ENCODE measurements at regions not wholly inside any gene's neighbourhood (a gene's known extent, or its start where the extent isn't known, plus 50 kb on each side); places are given as distances from the start of the nearest gene placed in this dataset.

GRCh38 chr10:111745982-111746381 lies 437.6 kb downstream of the GPAM start:
- no peaks in the 10 kb centered on the region for H3K27me3 ChIP-seq (ENCODE audit: low read depth, low read length)
- H3K9me3 ChIP-seq (ENCODE audit: control insufficient read depth in 1 of 2, low read length in 2 of 2) = no peaks in the 10 kb centered on the region
- H3K4me3 ChIP-seq (ENCODE audit: low read depth in 1 of 2, low read length in 2 of 2) = no peak overlapping the region

GRCh38 chr10:111747751-111748150 lies 435.8 kb downstream of the GPAM start:
- H3K27me3 ChIP-seq (ENCODE audit: low read depth, low read length) = no peaks in the 10 kb centered on the region
- no peaks in the 10 kb centered on the region for H3K9me3 ChIP-seq (ENCODE audit: control insufficient read depth in 1 of 2, low read length in 2 of 2)
- no peaks in the 10 kb centered on the region for H3K36me3 ChIP-seq (ENCODE audit: control insufficient read depth in 1 of 2, insufficient read depth in 2 of 2, low read length in 2 of 2)
- no peak overlapping the region for H3K27ac ChIP-seq (ENCODE audit: low read length)
- H3K4me1 ChIP-seq (ENCODE audit: control insufficient read depth in 1 of 2, insufficient read depth in 2 of 2, low read length in 2 of 2) = no peaks in the 10 kb centered on the region
- no peak overlapping the region for H3K4me3 ChIP-seq (ENCODE audit: low read depth in 1 of 2, low read length in 2 of 2)

More at GRCh38 chr10:111745982-111746381, 437.6 kb downstream of the GPAM start:
- H3K4me1 ChIP-seq (ENCODE audit: control insufficient read depth in 1 of 2, insufficient read depth in 2 of 2, low read length in 2 of 2) = no peaks in the 10 kb centered on the region
- no peaks in the 10 kb centered on the region for H3K36me3 ChIP-seq (ENCODE audit: control insufficient read depth in 1 of 2, insufficient read depth in 2 of 2, low read length in 2 of 2)
- H3K27ac ChIP-seq (ENCODE audit: low read length) = no peak overlapping the region

- Histone ChIP-seq H3K27me3 (ENCODE audit: low read depth, low read length) (no peaks in the 10 kb centered on the region), H3K9me3 (ENCODE audit: control insufficient read depth in 1 of 2, low read length in 2 of 2) (no peaks in the 10 kb centered on the region), H3K27ac (ENCODE audit: low read length) (no peak overlapping the region), H3K4me1 (ENCODE audit: control insufficient read depth in 1 of 2, insufficient read depth in 2 of 2, low read length in 2 of 2) (no peaks in the 10 kb centered on the region), H3K36me3 (ENCODE audit: control insufficient read depth in 1 of 2, insufficient read depth in 2 of 2, low read length in 2 of 2) (no peaks in the 10 kb centered on the region), H3K4me3 (ENCODE audit: low read depth in 1 of 2, low read length in 2 of 2) (no peak overlapping the region)
These were observed 435.4 kb downstream of the GPAM start for GRCh38 chr10:111748184-111748583.

- H3K36me3 ChIP-seq (ENCODE audit: control insufficient read depth in 1 of 2, insufficient read depth in 2 of 2, low read length in 2 of 2) = no peaks in the 10 kb centered on the region
- no peaks in the 10 kb centered on the region for H3K9me3 ChIP-seq (ENCODE audit: control insufficient read depth in 1 of 2, low read length in 2 of 2)
- no peak overlapping the region for H3K27ac ChIP-seq (ENCODE audit: low read length)
- H3K4me1 ChIP-seq (ENCODE audit: control insufficient read depth in 1 of 2, insufficient read depth in 2 of 2, low read length in 2 of 2) = no peaks in the 10 kb centered on the region
- H3K27me3 ChIP-seq (ENCODE audit: low read depth, low read length) = no peaks in the 10 kb centered on the region
- H3K4me3 ChIP-seq (ENCODE audit: low read depth in 1 of 2, low read length in 2 of 2) = no peak overlapping the region
These were observed 433.3 kb downstream of the GPAM start for GRCh38 chr10:111750165-111750849.

- H3K4me1 ChIP-seq (ENCODE audit: control insufficient read depth in 1 of 2, insufficient read depth in 2 of 2, low read length in 2 of 2) = no peaks in the 10 kb centered on the region
- no peaks in the 10 kb centered on the region for H3K9me3 ChIP-seq (ENCODE audit: control insufficient read depth in 1 of 2, low read length in 2 of 2)
- no peak overlapping the region for H3K27ac ChIP-seq (ENCODE audit: low read length)
- H3K27me3 ChIP-seq (ENCODE audit: low read depth, low read length) = no peaks in the 10 kb centered on the region
- no peaks in the 10 kb centered on the region for H3K36me3 ChIP-seq (ENCODE audit: control insufficient read depth in 1 of 2, insufficient read depth in 2 of 2, low read length in 2 of 2)
- H3K4me3 ChIP-seq (ENCODE audit: low read depth in 1 of 2, low read length in 2 of 2) = no peak overlapping the region
These were observed 427.1 kb downstream of the GPAM start for GRCh38 chr10:111756217-111757061.

- Histone ChIP-seq H3K27me3 (ENCODE audit: low read depth, low read length) (no peaks in the 10 kb centered on the region), H3K9me3 (ENCODE audit: control insufficient read depth in 1 of 2, low read length in 2 of 2) (no peaks in the 10 kb centered on the region), H3K27ac (ENCODE audit: low read length) (no peak overlapping the region), H3K4me1 (ENCODE audit: control insufficient read depth in 1 of 2, insufficient read depth in 2 of 2, low read length in 2 of 2) (no peaks in the 10 kb centered on the region), H3K4me3 (ENCODE audit: low read depth in 1 of 2, low read length in 2 of 2) (no peak overlapping the region), H3K36me3 (ENCODE audit: control insufficient read depth in 1 of 2, insufficient read depth in 2 of 2, low read length in 2 of 2) (no peaks in the 10 kb centered on the region)
These were observed 425.0 kb downstream of the GPAM start for GRCh38 chr10:111758593-111758992.

- no peaks in the 10 kb centered on the region for H3K4me1 ChIP-seq (ENCODE audit: control insufficient read depth in 1 of 2, insufficient read depth in 2 of 2, low read length in 2 of 2)
- H3K4me3 ChIP-seq (ENCODE audit: low read depth in 1 of 2, low read length in 2 of 2) = no peak overlapping the region
- no peak overlapping the region for H3K27ac ChIP-seq (ENCODE audit: low read length)
- H3K27me3 ChIP-seq (ENCODE audit: low read depth, low read length) = no peaks in the 10 kb centered on the region
- no peaks in the 10 kb centered on the region for H3K36me3 ChIP-seq (ENCODE audit: control insufficient read depth in 1 of 2, insufficient read depth in 2 of 2, low read length in 2 of 2)
- no peaks in the 10 kb centered on the region for H3K9me3 ChIP-seq (ENCODE audit: control insufficient read depth in 1 of 2, low read length in 2 of 2)
These were observed 421.5 kb downstream of the GPAM start for GRCh38 chr10:111762114-111762513.

- no peak overlapping the region for H3K27ac ChIP-seq (ENCODE audit: low read length)
- H3K4me3 ChIP-seq (ENCODE audit: low read depth in 1 of 2, low read length in 2 of 2) = no peak overlapping the region
- H3K36me3 ChIP-seq (ENCODE audit: control insufficient read depth in 1 of 2, insufficient read depth in 2 of 2, low read length in 2 of 2) = no peaks in the 10 kb centered on the region
- no peaks in the 10 kb centered on the region for H3K27me3 ChIP-seq (ENCODE audit: low read depth, low read length)
- no peaks in the 10 kb centered on the region for H3K9me3 ChIP-seq (ENCODE audit: control insufficient read depth in 1 of 2, low read length in 2 of 2)
- no peaks in the 10 kb centered on the region for H3K4me1 ChIP-seq (ENCODE audit: control insufficient read depth in 1 of 2, insufficient read depth in 2 of 2, low read length in 2 of 2)
These were observed 418.3 kb downstream of the GPAM start for GRCh38 chr10:111765216-111765615.

GRCh38 chr10:111766464-111766863 lies 417.1 kb downstream of the GPAM start:
- no peaks in the 10 kb centered on the region for H3K9me3 ChIP-seq (ENCODE audit: control insufficient read depth in 1 of 2, low read length in 2 of 2)
- H3K27ac ChIP-seq (ENCODE audit: low read length) = no peak overlapping the region
- no peaks in the 10 kb centered on the region for H3K36me3 ChIP-seq (ENCODE audit: control insufficient read depth in 1 of 2, insufficient read depth in 2 of 2, low read length in 2 of 2)
- no peaks in the 10 kb centered on the region for H3K4me1 ChIP-seq (ENCODE audit: control insufficient read depth in 1 of 2, insufficient read depth in 2 of 2, low read length in 2 of 2)
- no peak overlapping the region for H3K4me3 ChIP-seq (ENCODE audit: low read depth in 1 of 2, low read length in 2 of 2)
- no peaks in the 10 kb centered on the region for H3K27me3 ChIP-seq (ENCODE audit: low read depth, low read length)

GRCh38 chr10:111767661-111768060 lies 415.9 kb downstream of the GPAM start:
- Histone ChIP-seq H3K27ac (ENCODE audit: low read length) (no peak overlapping the region), H3K9me3 (ENCODE audit: control insufficient read depth in 1 of 2, low read length in 2 of 2) (no peaks in the 10 kb centered on the region), H3K27me3 (ENCODE audit: low read depth, low read length) (no peaks in the 10 kb centered on the region), H3K4me1 (ENCODE audit: control insufficient read depth in 1 of 2, insufficient read depth in 2 of 2, low read length in 2 of 2) (no peaks in the 10 kb centered on the region), H3K4me3 (ENCODE audit: low read depth in 1 of 2, low read length in 2 of 2) (no peak overlapping the region), H3K36me3 (ENCODE audit: control insufficient read depth in 1 of 2, insufficient read depth in 2 of 2, low read length in 2 of 2) (no peaks in the 10 kb centered on the region)

GRCh38 chr10:111773950-111774349 lies 409.6 kb downstream of the GPAM start:
- Histone ChIP-seq H3K9me3 (ENCODE audit: control insufficient read depth in 1 of 2, low read length in 2 of 2) (no peaks in the 10 kb centered on the region), H3K4me3 (ENCODE audit: low read depth in 1 of 2, low read length in 2 of 2) (no peak overlapping the region), H3K4me1 (ENCODE audit: control insufficient read depth in 1 of 2, insufficient read depth in 2 of 2, low read length in 2 of 2) (no peaks in the 10 kb centered on the region), H3K27ac (ENCODE audit: low read length) (no peak overlapping the region), H3K27me3 (ENCODE audit: low read depth, low read length) (no peaks in the 10 kb centered on the region), H3K36me3 (ENCODE audit: control insufficient read depth in 1 of 2, insufficient read depth in 2 of 2, low read length in 2 of 2) (no peaks in the 10 kb centered on the region)
